Epithelial cell of esophagus (primary cell): ENCODE measurements at regions not wholly inside any gene's neighbourhood (a gene's known extent, or its start where the extent isn't known, plus 50 kb on each side); places are given as distances from the start of the nearest gene placed in this dataset.

Experiments used
- DNase-seq: peaks from one replicate; pipeline ENCODE4 v3.0.0; 2010; ENCODE audit warnings: low read depth
- H3K4me3 ChIP-seq: 2 replicates; pipeline ENCODE4 v1.5.1; 2011; ENCODE audit warnings: mild to moderate bottlenecking, low read length, control low read depth
- CTCF ChIP-seq: IDR thresholded peaks from 2 replicates; pipeline ENCODE4 v1.5.1; 2011; ENCODE audit warnings: low read depth, mild to moderate bottlenecking, low read length, control low read depth, inconsistent platforms; ENCODE audit not compliant: insufficient read depth; ENCODE audit errors: missing control alignments

GRCh38 chr4:147325571-147325981 lies 155.3 kb upstream of the EDNRA start:
- no peak for TF ChIP-seq CTCF
- DNase-seq: no peak
- no peak overlapping the region for H3K4me3 ChIP-seq

GRCh38 chr4:147326591-147326990 lies 154.3 kb upstream of the EDNRA start:
- H3K4me3 ChIP-seq: no peak overlapping the region
- DNase-seq: no peak
- TF ChIP-seq CTCF: no peak

GRCh38 chr4:147327322-147327721 lies 153.6 kb upstream of the EDNRA start:
- DNase-seq: no peak
- no peak for TF ChIP-seq CTCF
- H3K4me3 ChIP-seq: no peak overlapping the region

- DNase-seq: no peak
- H3K4me3 ChIP-seq: no peak overlapping the region
- no peak for TF ChIP-seq CTCF
Measured at GRCh38 chr4:147328189-147328588, 152.7 kb upstream of the EDNRA start.

GRCh38 chr4:147328756-147329446 lies 152.0 kb upstream of the EDNRA start:
- TF ChIP-seq CTCF: no peak
- no peak for DNase-seq

GRCh38 chr4:147332091-147332490 lies 148.8 kb upstream of the EDNRA start:
- H3K4me3 ChIP-seq: no peak overlapping the region
- no peak for DNase-seq
- TF ChIP-seq CTCF: no peak

More at GRCh38 chr4:147328756-147329446, 152.0 kb upstream of the EDNRA start:
- no peak overlapping the region for H3K4me3 ChIP-seq

GRCh38 chr4:147334478-147334877 lies 146.4 kb upstream of the EDNRA start:
- DNase-seq: peak; percentile 17
- no peak overlapping the region for H3K4me3 ChIP-seq
- TF ChIP-seq CTCF: no peak
